HG02981 (cell line): ENCODE measurements at regions not wholly inside any gene's neighbourhood (a gene's known extent, or its start where the extent isn't known, plus 50 kb on each side); places are given as distances from the start of the nearest gene placed in this dataset.
"Not testable (repeated sequence)": the region's sequence is repeated elsewhere in the genome, so short reads cannot be mapped to it uniquely, and the experiment has no call there.

ENCODE experiments used
- ATAC-seq: cut with Tn5 transposase; IDR thresholded peaks from one replicate; pipeline ENCODE4 v1.9.1; 2021; ENCODE audit warnings: mild to moderate bottlenecking, moderate library complexity; ENCODE audit not compliant: unreplicated experiment

GRCh38 chr22:25504017-25504416 is 60.5 kb upstream of the GRK3 start:
- not testable (repeated sequence) for ATAC-seq

- no peak for ATAC-seq
Measured at GRCh38 chr22:25508161-25508560, 56.3 kb upstream of the GRK3 start.

- ATAC-seq: no peak
Measured at GRCh38 chr22:25508761-25509321, 55.6 kb upstream of the GRK3 start.

GRCh38 chr22:25509374-25509791 is 55.1 kb upstream of the GRK3 start:
- ATAC-seq: no peak

- no peak for ATAC-seq
Measured at GRCh38 chr22:25510876-25511275, 53.6 kb upstream of the GRK3 start.

- no peak for ATAC-seq
Measured at GRCh38 chr22:25511725-25512124, 52.8 kb upstream of the GRK3 start.

- no peak for ATAC-seq
Measured at GRCh38 chr22:25514436-25515180, 49.9 kb upstream of the GRK3 start.
